GM12878 (cell line): ENCODE measurements at regions not wholly inside any gene's neighbourhood (a gene's known extent, or its start where the extent isn't known, plus 50 kb on each side); places are given as distances from the start of the nearest gene placed in this dataset.

Experiments
- ATAC-seq: fragments of 200-7000 bp; cut with Tn5 transposase; 3 replicates; pipeline ENCODE4 v1.9.1; 2020; ENCODE audit warnings: mild to moderate bottlenecking, moderate library complexity
- BruUV-seq: library from RNA; stranded (reverse); fragments of 400-500 nt; replicated peaks from 2 replicates; lab custom pipeline; 2021; lab: Mats Ljungman, UMichigan
- CTCF ChIA-PET: fragments of 300-600 bp; sonication (Branson Sonifier 250); formaldehyde crosslinking; extraction: SDS; loops from one replicate; lab custom pipeline; 2021; ENCODE audit warnings: inconsistent platforms; lab: Yijun Ruan, JAX
- POLR2A ChIA-PET: fragments of 350-600 bp; formaldehyde crosslinking; extraction: SDS; loops from one replicate; lab custom pipeline; 2021; ENCODE audit warnings: inconsistent platforms; lab: Charles Lee
- RAD21 ChIA-PET: fragments of 300-600 bp; sonication (Branson Sonifier 250); formaldehyde crosslinking; loops from one replicate; lab custom pipeline; 2023; ENCODE audit warnings: antibody characterized with exemption; ENCODE audit not compliant: unreplicated experiment; lab: Charles Lee
- SMC1A ChIA-PET: fragments of 300-600 bp; sonication (Branson Sonifier 250); formaldehyde crosslinking; loops from one replicate; lab custom pipeline; 2023; ENCODE audit not compliant: unreplicated experiment, uncharacterized antibody; lab: Charles Lee
- DNase-seq: peaks from one replicate; pipeline ENCODE4 v3.0.0-alpha.2; 2011; ENCODE audit warnings: low read depth, low spot score
- FAIRE-seq: peaks from 3 replicates; lab custom pipeline; 2011; peaks lifted over from hg19 to GRCh38; lab: Jason Lieb, UNC
- H2AFZ ChIP-seq: 2 replicates; pipeline ENCODE4 v1.6.0; 2011; ENCODE audit warnings: low read depth, low read length, control low read depth; ENCODE audit not compliant: control insufficient read depth
- H3K27ac ChIP-seq: 2 replicates; pipeline ENCODE4 v1.5.1; 2011; ENCODE audit warnings: control low read depth; ENCODE audit not compliant: control insufficient read depth, insufficient read depth
- H3K27me3 ChIP-seq, 2 experiments: replicated peaks in 1 of 2; 2 replicates each; pipeline versions ENCODE4 v1.6.0 to v1.6.1; 2011; ENCODE audit warnings: low read length in 1 of 2; ENCODE audit not compliant: control insufficient read depth in 2 of 2, insufficient read depth in 2 of 2
- H3K36me3 ChIP-seq, 2 experiments: 2 replicates each; pipeline ENCODE4 v1.5.1; 2011; ENCODE audit warnings: low read length in 1 of 2; ENCODE audit not compliant: control insufficient read depth in 2 of 2, insufficient read depth in 2 of 2
- H3K4me1 ChIP-seq: 2 replicates; pipeline ENCODE4 v1.6.1; 2011; ENCODE audit warnings: mild to moderate bottlenecking, low read length, moderate library complexity, mixed read lengths; ENCODE audit not compliant: control insufficient read depth, insufficient read depth
- H3K4me2 ChIP-seq: 2 replicates; pipeline ENCODE4 v1.6.0; 2011; ENCODE audit warnings: control low read depth; ENCODE audit not compliant: control insufficient read depth, insufficient read depth
- H3K4me3 ChIP-seq: fragments of 200-600 bp; sonication (generic); 2 replicates; pipeline ENCODE4 v1.5.1; 2016
- H3K79me2 ChIP-seq: 2 replicates; pipeline ENCODE4 v1.6.0; 2011; ENCODE audit warnings: low read length; ENCODE audit not compliant: control insufficient read depth, insufficient read depth
- H3K9ac ChIP-seq: 2 replicates; pipeline ENCODE4 v1.8.0; 2011; ENCODE audit warnings: low read length, control low read depth, mixed read lengths; ENCODE audit not compliant: control insufficient read depth, insufficient read depth
- H3K9me3 ChIP-seq: replicated peaks from 3 replicates; pipeline ENCODE4 v1.5.1; 2011; ENCODE audit warnings: mild to moderate bottlenecking, low read length; ENCODE audit not compliant: control insufficient read depth, insufficient read depth
- H4K20me1 ChIP-seq: 2 replicates; pipeline ENCODE4 v1.6.0; 2011; ENCODE audit not compliant: control insufficient read depth, insufficient read depth
- BRCA1 ChIP-seq: IDR thresholded peaks from 2 replicates; pipeline ENCODE4 v1.6.1; 2011; ENCODE audit warnings: low read depth, low read length, improper control_type of control experiment
- CBX3 ChIP-seq: fragments of 200-600 bp; sonication (generic); IDR thresholded peaks from 2 replicates; pipeline ENCODE4 v1.6.1; 2016; ENCODE audit warnings: low read depth, borderline replicate concordance
- CEBPZ ChIP-seq: fragments of 150-350 bp; IDR thresholded peaks from 2 replicates; pipeline ENCODE4 v1.6.1; 2016; ENCODE audit warnings: low read depth, low read length
- FOXM1 ChIP-seq: IDR thresholded peaks from 2 replicates; pipeline ENCODE4 v1.6.1; 2012; ENCODE audit warnings: low read depth, mild to moderate bottlenecking, inconsistent platforms, low read length, moderate library complexity
- IRF4 ChIP-seq: IDR thresholded peaks from 2 replicates; pipeline ENCODE4 v1.6.1; 2011; ENCODE audit warnings: low read depth, low read length
- IRF5 ChIP-seq: fragments of 450-650 bp; IDR thresholded peaks from 2 replicates; pipeline ENCODE4 v1.6.1; 2017; ENCODE audit warnings: borderline replicate concordance
- KAT2A ChIP-seq: conservative IDR thresholded peaks from 2 replicates; pipeline ENCODE4 v1.6.1; 2011; ENCODE audit warnings: low read depth, low read length; ENCODE audit not compliant: control insufficient read depth
- MEF2A ChIP-seq: IDR thresholded peaks from 2 replicates; pipeline ENCODE4 v1.6.1; 2011; ENCODE audit warnings: low read depth, mild to moderate bottlenecking, low read length, moderate library complexity; ENCODE audit not compliant: insufficient read depth
- MYB ChIP-seq: fragments of 150-350 bp; IDR thresholded peaks from 2 replicates; pipeline ENCODE4 v1.6.1; 2014; ENCODE audit warnings: mild to moderate bottlenecking, low read depth, low read length, borderline replicate concordance
- NFYB ChIP-seq: IDR thresholded peaks from 2 replicates; pipeline ENCODE4 v1.6.1; 2011; ENCODE audit warnings: low read depth, mild to moderate bottlenecking, low read length, improper control_type of control experiment, moderate library complexity; ENCODE audit not compliant: insufficient read depth
- POLR2AphosphoS5 ChIP-seq: IDR thresholded peaks from 2 replicates; pipeline ENCODE4 v1.6.1; 2011; ENCODE audit warnings: mild to moderate bottlenecking, low read length, inconsistent platforms
- WRNIP1 ChIP-seq: IDR thresholded peaks from 2 replicates; pipeline ENCODE4 v1.6.1; 2011; ENCODE audit warnings: low read depth, low read length, improper control_type of control experiment, borderline replicate concordance
- ZNF24 ChIP-seq: fragments of 450-650 bp; IDR thresholded peaks from 2 replicates; pipeline ENCODE4 v1.6.1; 2017; ENCODE audit warnings: antibody characterized with exemption, mild to moderate bottlenecking
- ZNF274 ChIP-seq: IDR thresholded peaks from one replicate; pipeline ENCODE4 v1.8.0; 2011; ENCODE audit not compliant: insufficient read length, insufficient read depth
- ZZZ3 ChIP-seq: IDR thresholded peaks from 2 replicates; pipeline ENCODE4 v1.6.1; 2011; ENCODE audit warnings: low read depth; ENCODE audit not compliant: control insufficient read depth, insufficient read length
- WGBS: methylation state at CpG from one replicate; pipeline ENCODE4 v1.1.6; 2016; ENCODE audit warnings: low lambda C conversion rate; ENCODE audit not compliant: insufficient replicate concordance, insufficient coverage; ENCODE audit errors: missing lambda C conversion rate; 5-methylcytosine and 5-hydroxymethylcytosine counted together
- in situ Hi-C: fragments of 300-500 bp; cut with MboI; formaldehyde crosslinking; loops from 9 replicates; pipeline ENCODE4 v1.14.3; 2018; ENCODE audit warnings: mixed read lengths
- intact Hi-C: fragments of 100-400 bp; cut with micrococcal nuclease; formaldehyde crosslinking; loops from one replicate; pipeline ENCODE4 v1.14.2; 2022; ENCODE audit not compliant: unreplicated experiment

GRCh38 chr2:65762068-65762467 lies 329.7 kb upstream of the SPRED2 start:
- Histone ChIP-seq H3K4me1 (no peaks in the 10 kb centered on the region), H4K20me1 (no peaks in the 10 kb centered on the region), H3K4me2 (no peak overlapping the region), H3K9ac (no peak overlapping the region), H3K27ac (no peak overlapping the region), H3K4me3 (no peak overlapping the region), H3K36me3 (no peaks in the 10 kb centered on the region), H3K9me3 (no peaks in the 10 kb centered on the region; the same call in 2 of the 3 replicates), H3K27me3 (peaks cover 0 to 2% of the 10 kb centered on the region in 2 experiments; a peak in 2 of 4 replicates), H2AFZ (no peak overlapping the region), H3K79me2 (no peaks in the 10 kb centered on the region)
- DNase-seq (no peak), FAIRE-seq (no peak), ATAC-seq (no peak)
- in situ Hi-C loops (no loop called here), intact Hi-C loops (no loop called here)
- SMC1A ChIA-PET: no interaction called here
- CTCF ChIA-PET: no interaction called here
- WGBS: 0% methylated on average over 3 of the region's 3 CpGs
- RAD21 ChIA-PET: no interaction called here
- no TSS peak for BruUV-seq
- POLR2A ChIA-PET: no interaction called here
- TF ChIP-seq CBX3: no peak
- TF ChIP-seq MYB: no peak
- no peak for TF ChIP-seq IRF4

GRCh38 chr2:65754219-65754618 lies 321.8 kb upstream of the SPRED2 start:
- H3K9ac ChIP-seq: no peak overlapping the region
- BruUV-seq: no TSS peak
- no peaks in the 10 kb centered on the region for H3K27me3 ChIP-seq
- H3K4me2 ChIP-seq: no peak overlapping the region
- in situ Hi-C loops: no loop called here
- ChIA-PET CTCF (no interaction called here), RAD21 (no interaction called here), POLR2A (no interaction called here), SMC1A (no interaction called here)
- no peak overlapping the region for H2AFZ ChIP-seq
- FAIRE-seq: no peak
- DNase-seq: no peak
- no peaks in the 10 kb centered on the region for H3K79me2 ChIP-seq
- intact Hi-C loops: no loop called here
- H4K20me1 ChIP-seq: no peaks in the 10 kb centered on the region
- no peaks in the 10 kb centered on the region for H3K4me1 ChIP-seq
- no peak overlapping the region for H3K27ac ChIP-seq
- WGBS: 0% methylated on average over 1 of the region's 1 CpG
- no peak for ATAC-seq
- no peaks in the 10 kb centered on the region; the same call in 2 of the 3 replicates for H3K9me3 ChIP-seq
- no peak overlapping the region for H3K4me3 ChIP-seq
- no peaks in the 10 kb centered on the region for H3K36me3 ChIP-seq
- TF ChIP-seq KAT2A (no peak), ZNF24 (no peak), ZNF274 (no peak), WRNIP1 (no peak), ZZZ3 (no peak), CEBPZ (no peak), NFYB (no peak), POLR2AphosphoS5 (no peak), FOXM1 (no peak), MEF2A (no peak), IRF5 (no peak), BRCA1 (no peak)
